ENCODE measurements at regions not wholly inside any gene's neighbourhood (a gene's known extent, or its start where the extent isn't known, plus 50 kb on each side); places are given as distances from the start of the nearest gene placed in this dataset.

GRCh38 chr14:83151571-83151970, 1617.9 kb upstream of the SEL1L start:
- TF ChIP-seq POLR2A (IDR thresholded peaks at IDR 0.05) (no peak), CTCF (IDR thresholded peaks at IDR 0.05) (no peak)
